Sigmoid colon (tissue), 4 donors: ENCODE measurements at regions not wholly inside any gene's neighbourhood (a gene's known extent, or its start where the extent isn't known, plus 50 kb on each side); places are given as distances from the start of the nearest gene placed in this dataset.

Experiments used
- CTCF ChIP-seq, 4 experiments: fragments of 450-650 bp in 3 of 4; fragments of 200-600 bp in 1 of 4; IDR thresholded peaks; one replicate each; pipeline ENCODE4 v1.5.1; 2016 to 2019; ENCODE audit warnings: antibody characterized with exemption in 4 of 4, mild to moderate bottlenecking in 3 of 4, moderate library complexity in 2 of 4
- EP300 ChIP-seq, 4 donors: sonication (generic); formaldehyde crosslinking; IDR thresholded peaks; one replicate each; pipeline ENCODE4 v1.6.1; 2017; ENCODE audit warnings: antibody characterized with exemption in 4 of 4

- TF ChIP-seq CTCF (IDR thresholded peaks at IDR 0.05) (no peak), EP300 (IDR thresholded peaks at IDR 0.05) (no peak)
These were observed 172.6 kb upstream of the PHACTR1 start for GRCh38 chr6:12543953-12544352.
